Stimulated activated CD4-positive, alpha-beta T cell treated with anti-CD3 and anti-CD28 coated beads, Interleukin-4, amount 100 ng/mL, for 1 hour (primary cell): ENCODE measurements at regions not wholly inside any gene's neighbourhood (a gene's known extent, or its start where the extent isn't known, plus 50 kb on each side); places are given as distances from the start of the nearest gene placed in this dataset.

ENCODE experiments used
- DNase-seq: peaks from one replicate; pipeline ENCODE4 v3.0.0-alpha.2; 2020

DNA sequence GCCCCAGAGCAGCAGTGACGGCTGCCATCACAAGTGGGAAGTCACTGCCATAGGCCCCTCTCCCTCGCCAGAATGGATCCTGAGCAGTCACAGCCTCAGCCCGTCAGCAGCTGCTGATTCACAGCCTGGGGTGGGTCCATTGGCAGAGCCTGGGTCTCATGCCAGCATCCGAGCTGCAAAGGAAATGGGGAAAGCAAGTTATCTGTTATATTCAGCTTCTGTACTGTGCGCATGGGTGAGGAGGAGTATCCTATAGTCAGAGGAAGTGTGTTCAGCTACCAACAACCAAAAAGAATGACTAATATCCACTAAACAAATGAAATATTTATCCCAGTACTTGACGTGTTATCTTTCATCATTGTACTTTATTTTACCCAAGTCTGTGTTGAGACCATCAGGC is 119.7 kb downstream of the RCN1 start:
- no peak for DNase-seq

DNA sequence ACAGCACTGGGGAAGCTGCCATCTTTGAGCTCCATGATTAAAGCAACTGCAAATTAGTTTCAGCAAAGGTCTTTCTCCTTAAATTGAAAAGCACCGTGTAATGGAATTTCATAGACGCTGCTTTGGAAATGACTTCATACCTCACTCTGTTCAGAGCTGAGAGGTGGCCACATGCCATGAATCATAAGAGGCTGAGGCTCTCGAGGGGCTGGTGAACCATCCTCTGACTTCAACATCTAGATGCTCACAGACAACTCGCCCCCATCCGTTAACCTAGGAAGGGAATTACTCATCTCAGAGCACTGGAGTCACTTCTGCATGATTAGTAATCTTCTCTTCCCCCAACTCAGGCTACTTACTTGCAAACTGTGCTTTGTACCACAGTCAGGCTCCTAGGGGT is 122.3 kb downstream of the RCN1 start:
- no peak for DNase-seq

DNA sequence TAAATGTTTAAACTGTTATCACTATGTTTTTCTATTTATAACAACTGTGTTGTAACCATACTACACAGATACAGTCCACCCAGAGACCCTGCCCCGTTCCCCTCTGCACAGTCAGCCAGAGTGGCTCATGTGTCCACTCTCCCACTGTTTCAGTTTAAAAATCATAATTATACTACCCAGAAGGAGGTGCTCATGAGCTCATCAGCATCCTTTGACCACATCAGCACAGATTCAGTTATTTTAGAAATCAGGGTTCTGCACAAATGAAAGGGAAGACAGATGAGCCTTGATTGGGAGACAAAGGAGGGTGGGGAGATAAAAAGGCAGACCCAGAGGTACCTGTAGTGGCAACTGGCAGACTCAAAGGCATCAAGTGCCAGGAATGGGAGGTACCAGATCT is 124.3 kb downstream of the RCN1 start:
- no peak for DNase-seq

DNA sequence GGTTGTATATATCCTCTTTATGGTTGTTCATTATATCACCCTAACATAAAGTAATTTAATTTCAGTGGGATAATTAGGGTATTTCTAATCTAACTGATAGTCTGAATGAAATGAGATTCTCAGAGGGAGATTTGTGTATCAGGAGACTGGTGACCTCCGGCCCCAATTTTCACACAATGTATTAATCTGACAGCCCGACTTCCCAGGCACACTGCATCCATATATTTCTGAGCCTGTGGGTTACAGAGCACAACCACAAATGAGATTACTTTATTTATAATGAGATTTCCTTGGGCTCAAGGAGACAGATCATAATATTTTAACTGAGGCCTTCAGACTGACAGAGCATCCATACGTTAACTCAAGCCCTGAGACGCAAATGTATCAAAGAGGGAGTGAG is 125.9 kb downstream of the RCN1 start:
- no peak for DNase-seq

DNA sequence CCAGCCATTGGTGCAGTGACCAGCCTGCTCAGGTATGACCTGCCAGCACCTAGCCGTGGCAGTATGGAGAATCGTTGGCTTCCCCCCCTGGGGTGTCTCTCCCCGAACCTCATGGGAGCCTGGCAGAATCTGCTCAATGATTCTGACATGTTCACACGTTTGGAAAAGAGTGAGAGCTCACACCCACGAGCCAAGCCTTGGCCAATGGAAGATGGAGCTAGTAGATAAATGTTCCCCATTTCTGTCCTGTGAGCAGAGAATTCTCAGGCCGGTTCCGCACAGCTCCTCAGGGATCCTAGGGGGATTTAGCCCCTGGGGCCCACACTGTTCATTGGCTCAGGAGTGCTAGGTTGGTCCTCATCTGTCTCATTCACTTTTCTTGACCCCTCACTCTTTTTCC is 128.4 kb downstream of the RCN1 start:
- no peak for DNase-seq

DNA sequence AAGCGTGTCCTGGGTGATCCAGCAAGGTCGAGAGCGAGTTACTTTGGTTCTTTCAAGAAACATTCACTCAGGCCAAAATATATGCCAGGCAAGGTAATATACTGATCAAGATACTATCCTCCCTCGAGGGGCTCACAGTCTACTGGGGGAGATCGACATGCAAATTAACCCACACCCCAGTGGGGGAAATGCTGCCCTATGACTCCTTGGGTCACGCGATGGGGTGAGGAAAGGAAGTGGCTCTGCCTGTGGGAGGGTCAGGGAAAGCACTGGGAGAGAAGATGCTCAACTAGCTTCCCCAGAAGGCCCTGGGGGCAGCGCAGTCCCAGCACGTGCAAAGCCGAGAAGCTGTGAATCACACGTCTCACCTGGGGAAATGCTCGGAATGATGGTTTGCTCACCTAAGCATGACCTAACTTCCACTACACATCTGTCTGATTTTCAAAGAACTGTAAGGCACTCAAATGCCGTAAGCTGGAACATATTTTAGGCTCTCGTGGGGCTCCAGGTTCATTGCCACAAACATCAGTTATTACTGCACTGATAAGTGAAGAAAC is 130.7 kb downstream of the RCN1 start:
- DNase-seq, result no peak

DNA sequence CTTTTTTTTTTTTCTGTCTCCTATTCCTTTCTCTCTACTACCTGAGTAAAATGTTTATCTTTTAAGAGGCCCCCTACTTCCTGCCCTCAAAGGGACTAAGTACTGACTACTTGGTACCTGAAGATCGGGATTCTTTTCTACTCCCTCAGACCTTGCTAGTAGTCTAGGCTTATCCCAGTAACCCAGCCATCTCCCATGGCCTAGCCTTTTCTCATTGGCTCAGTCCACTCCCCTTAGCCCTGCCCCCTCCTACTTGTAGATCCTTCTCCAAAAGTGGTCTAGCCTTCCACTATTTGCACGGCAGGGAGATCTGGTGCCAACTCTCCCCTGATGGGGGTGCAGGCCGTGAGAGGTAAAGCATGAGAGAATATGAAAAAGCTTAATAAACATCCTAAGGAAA is 133.7 kb downstream of the RCN1 start:
- DNase-seq, result no peak

DNA sequence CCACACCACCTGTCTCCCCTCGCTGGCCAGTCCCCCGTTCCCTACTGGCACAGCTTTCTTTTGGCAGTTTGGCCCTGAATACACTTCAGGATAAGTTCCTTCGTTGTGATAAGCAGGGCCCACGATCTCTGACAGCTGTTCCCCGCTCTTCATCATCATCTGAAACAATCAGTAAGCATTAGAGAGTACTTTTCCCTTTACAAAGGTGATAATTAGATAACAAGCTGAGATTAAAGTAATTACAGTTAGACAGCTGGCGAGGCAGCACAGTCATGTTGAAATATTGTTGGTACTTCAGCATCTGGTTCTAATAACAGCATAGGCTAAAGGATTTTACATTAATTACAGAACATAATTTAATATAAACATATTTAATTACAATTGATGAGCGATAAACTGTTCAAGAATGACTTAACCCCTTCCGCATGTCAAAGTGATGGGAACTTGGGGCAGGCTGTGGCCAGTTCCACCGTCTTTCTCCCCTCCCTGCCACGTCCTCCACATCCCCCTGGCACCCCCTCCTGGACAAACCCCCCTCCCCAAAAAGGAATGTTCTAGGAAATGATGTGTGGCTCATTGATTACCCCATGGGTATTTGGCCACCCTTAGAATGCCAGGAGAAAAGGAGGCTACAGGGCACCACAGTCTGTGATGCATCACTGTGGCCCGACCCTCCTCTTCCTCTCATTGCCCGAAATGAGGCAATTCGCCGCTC is 134.9 kb downstream of the RCN1 start:
- no peak for DNase-seq

DNA sequence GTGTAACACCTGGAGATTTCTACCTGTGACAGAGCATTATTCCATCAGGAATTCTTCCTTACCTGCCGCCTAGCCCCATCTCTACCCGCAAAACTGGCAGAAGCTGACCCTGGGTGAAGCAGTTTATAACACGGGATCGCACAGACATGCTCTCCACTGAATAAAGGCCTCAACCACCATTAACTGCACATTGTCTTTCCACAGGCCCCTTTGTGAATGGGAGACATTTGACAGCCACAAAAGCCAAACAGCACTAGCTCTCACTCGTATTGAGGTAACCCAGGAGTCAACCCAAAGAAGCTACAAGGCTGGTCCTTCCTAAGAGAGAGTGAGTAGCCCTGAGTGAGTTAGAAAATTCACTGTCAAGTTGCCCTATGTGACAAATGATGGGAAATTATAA is 135.6 kb downstream of the RCN1 start:
- DNase-seq, result no peak

DNA sequence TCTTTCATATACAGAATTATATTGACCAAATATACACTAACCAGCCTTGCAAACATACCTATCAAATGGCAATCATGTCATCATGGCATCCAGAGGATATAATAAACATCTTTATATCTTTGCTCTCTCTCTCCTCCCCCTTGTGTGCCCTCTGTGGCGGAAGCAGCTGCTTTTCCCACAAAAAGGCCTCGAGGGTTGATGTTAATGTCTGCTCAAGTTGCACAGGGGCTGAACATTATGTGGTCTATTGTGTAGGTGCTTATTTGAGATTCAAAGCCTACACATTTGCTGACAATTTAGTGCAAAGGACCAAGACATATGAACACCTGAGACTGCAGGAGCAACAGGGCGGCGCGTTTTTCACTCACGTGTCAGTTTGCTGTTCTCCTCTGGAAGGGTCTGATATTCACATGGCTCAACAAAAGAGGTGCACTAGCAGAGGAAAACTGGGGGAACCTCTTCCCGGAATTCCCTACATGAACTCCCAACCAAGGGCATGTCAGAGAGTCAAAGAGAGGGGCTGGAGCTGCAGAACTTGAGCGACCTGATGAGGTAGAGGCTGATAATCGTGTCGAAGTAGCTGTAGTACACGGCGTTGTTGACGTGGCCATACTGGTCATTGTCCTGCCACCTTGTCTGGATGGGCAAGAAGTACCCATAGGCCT is 138.8 kb downstream of the RCN1 start:
- DNase-seq, result no peak

DNA sequence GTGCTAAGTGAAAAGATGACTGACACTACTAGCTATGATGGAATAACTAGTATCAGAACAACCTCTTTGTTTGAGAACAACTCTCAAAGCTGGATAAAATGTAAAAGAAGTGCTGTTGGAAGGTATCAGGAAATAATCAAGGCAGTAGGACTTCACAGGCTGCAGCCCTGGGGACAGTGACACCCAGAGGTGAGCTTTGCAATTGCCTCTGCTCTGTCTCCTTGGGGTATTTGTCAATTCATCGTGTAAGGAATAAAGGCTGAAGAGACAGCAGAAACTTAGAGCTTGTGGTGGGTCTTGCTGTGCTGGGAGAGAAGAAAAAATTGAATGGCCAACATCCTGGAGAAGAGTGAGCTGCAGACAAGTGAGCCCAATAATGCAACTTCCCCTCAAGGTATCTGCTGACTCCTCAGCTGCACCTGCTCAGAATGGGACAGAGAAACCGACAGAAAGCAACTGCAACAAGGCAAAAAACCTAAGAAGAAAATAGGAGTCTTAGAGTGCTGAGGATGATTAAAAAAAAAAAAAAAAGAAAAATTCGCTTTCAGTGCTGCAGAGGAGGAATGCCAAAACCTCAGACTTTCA is 141.1 kb downstream of the RCN1 start:
- no peak for DNase-seq

DNA sequence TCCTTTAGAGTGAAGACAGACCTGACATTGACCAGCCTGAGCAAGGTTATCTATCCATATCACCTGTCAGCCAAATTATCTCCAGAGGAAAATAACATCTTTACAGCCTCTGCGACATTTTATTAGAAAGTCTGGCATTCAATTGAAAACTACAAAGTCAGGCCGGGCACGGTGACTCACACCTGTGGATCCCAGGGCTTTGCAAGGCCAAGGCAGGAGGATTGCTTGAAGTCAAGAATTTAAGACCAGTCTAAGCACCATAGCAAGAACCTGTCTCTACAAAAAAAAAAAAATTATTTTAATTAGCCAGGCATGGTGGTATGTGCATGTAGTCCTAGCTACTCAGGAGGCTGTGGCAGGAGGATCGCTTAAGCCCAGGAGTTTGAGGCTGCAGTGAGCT is 141.6 kb downstream of the RCN1 start:
- DNase-seq, result no peak

DNA sequence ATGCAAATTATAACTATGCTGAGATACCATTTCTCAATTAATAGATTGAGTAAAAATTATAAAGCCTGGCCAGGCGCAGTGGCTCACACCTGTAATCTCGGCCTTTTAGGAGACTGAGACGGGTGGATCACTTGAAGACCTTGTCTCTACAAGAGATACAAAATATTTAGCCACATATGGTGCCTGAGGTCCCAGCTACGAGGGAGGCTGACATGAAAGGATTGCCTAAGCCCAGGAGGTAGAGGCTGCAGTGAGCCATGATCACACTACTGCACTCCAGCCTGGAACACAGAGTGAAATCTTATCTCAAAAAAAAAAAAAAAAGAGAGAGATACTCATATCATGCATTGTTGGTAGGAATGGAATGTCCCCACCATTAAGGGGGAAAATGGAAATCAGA is 142.4 kb downstream of the RCN1 start:
- DNase-seq, result no peak

DNA sequence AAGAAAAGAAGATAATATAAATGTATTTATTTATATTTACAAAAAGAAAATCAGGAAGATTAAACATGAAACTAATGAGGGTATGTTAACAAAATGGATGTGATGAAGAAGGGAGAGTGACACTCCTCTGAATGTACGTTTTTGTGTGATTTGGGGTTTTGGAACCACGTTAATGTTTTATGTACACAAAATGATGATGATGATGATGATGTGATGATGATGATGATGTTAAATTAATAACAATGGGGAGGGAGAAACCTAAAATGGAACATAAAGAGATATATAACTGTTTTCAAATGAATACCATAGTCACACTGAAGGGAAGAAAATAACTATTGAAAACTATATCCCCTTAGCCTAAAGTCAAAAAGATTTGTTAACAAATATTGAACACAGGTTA is 143.1 kb downstream of the RCN1 start:
- no peak for DNase-seq

DNA sequence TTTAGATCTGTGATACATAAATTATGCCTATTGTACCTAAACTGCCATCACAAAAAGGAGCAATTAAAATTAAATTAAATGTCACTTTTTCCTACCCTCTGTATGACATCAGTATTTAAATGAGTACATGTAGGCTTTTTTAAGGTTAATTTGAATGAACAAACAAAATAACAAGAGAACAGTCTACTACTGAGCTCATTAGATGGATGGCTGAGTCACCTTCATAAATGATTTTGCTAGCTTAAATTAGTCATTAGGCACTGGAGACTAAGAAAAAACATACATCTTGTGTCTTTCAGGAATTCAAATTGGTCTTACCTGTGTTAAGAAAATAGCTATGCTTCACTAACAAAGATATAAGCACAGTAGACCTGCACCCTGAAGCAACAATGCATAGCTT is 153.6 kb downstream of the RCN1 start:
- no peak for DNase-seq

DNA sequence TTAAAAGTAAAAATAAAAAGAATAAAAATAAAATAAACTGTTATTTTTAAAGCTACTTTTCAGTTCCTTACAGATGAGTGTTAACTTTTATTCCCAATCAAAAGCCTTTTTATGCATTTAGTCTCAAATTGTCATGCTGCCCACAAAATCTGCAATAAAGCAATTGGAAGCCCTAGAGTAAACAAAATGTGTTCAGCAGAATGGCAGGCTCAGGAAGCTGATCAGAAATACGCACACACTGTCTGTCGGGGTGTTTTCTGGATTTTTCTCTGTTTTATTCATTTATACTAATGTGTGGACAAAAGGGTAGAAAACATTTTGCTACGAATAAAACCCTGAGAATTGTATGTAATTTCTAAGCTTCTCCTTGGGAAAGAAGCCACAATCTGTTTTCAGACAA is 162.8 kb downstream of the RCN1 start:
- no peak for DNase-seq

DNA sequence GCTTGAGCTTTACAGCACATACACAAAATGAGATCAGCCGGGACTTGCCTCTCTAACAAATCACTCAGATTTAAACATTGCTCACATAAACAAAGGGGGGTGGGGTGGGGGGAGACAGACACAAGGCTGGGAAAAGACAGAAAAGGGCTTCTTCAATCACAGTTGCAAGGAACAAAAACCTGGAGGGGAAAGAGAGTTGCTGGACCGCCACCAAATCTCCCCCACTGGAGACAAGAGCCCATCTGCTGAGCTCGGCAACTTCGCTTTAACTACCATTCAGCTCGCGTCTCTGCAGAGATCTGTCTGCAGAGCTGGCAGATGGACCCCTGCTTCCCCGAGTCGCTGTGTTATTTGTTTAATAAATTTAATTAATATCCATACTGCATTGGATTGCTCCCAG is 165.0 kb downstream of the RCN1 start:
- DNase-seq, result no peak

DNA sequence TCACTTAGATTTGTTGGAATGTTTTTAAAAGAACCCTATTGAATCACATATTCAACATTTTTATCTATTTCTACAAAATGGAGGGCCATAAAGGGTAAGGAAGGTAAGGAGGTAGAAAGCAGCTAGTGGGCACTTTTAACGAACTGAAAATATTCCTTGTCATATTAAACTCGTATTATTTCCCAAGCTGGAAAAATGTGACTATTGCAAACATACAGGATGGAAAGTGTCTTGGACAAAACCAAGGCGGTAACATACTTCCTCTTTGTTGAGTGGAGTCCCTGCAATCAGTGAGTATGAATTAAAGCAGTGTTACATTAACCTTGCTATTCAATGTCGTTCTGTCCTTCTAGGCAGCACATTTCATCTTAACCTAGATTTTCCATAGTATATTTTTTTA is 165.6 kb downstream of the RCN1 start:
- no peak for DNase-seq

DNA sequence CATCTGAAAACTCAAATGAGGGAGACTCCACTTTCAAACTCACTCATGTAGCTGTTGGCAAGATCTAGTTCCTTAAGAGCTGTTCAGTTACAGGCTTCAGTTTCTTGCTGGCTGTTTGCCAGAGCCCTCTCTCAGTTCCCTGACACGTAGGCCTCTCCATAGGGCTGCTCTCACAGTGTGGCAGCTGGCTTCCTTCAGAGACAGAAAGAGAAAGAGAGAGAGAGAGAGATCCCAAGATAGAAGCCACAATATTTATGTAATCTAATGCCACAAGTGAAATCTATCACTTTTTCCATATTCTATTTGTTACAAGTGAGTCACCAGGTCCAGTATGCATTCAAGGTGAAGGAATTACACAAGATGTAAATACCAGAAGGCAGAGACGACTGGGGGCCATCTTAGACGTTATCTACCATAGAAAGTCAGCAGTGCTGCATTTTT is 168.8 kb downstream of the RCN1 start:
- DNase-seq, result no peak

DNA sequence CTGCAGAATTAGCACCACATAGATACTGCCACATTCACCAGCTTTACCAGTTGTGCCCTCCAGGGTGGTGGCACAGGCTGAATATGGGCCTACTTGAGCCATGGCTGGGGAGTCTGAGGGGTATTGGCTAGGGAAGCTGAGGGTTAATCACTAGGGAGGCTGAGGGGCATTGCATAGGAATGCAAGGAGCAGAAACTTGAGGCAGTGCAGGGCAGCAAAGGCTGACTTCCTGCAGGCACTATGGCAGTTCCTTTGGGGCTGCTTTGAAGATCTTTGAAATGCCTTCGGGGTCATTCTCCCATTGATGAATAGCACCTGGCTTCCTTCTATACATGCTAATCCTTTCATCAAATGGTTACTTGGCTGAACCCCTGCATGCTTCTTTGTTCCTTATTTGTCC is 171.5 kb downstream of the RCN1 start:
- DNase-seq, result no peak

DNA sequence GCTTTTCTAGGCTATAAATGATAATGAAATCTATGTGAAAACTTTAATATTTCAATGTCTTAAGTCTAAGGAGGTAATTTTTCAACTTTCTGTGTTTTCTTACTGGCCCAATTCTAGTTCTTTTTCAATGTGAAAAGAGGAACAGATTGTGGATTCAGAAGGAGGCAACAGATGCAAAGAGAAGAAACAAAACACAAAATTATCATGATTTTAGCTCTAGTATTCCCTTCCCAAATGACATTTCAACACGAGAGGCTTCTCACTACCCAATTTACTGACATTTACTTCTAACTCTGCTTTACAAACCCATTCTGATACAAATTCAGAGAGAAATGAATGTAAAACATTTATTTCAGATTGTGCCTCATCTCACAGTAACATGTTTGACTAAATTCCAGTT is 169.4 kb downstream of the WT1 start:
- DNase-seq, result no peak

DNA sequence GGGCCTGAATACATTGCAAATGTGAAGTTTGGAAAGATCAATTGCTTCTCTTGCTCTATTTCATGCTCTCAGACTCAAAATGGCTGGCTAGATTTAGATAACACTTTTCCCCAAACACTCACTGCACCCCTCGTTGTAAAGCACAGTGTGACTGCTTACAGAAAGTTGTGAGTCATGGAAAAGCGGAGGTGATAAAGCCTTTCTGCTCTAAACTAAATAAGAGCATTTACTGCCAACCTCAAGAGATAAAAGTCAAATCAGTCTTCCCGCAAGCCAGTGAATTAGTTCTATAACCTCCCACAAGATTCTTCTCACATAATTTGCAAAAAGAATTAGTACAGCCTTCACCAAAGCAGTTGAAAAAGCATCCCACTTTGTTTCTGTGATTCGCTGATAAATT is 168.7 kb downstream of the WT1 start:
- no peak for DNase-seq

DNA sequence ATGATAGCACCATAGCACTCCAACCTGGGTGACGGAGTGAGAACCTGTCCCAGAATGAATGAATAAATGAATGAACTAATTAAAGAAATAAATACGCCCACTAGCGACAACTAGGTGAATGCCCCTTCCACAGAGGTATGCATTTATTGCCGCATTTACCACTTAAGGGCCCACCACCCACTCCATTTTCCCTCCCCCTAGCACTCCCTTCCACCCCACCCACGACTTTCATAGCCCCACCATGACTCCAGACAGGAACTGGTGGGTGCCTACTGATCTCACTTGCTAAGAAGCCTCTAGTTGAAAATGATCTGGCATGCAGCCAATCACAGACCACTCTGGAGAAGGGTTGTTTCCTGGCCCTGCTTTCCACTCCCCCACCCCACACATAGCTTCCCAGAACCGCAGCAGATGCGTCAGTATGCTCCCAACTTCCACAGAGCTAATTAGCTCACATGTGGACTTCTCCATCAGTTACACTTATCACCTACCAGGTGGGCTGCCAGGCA is 167.6 kb downstream of the WT1 start:
- DNase-seq, result no peak

DNA sequence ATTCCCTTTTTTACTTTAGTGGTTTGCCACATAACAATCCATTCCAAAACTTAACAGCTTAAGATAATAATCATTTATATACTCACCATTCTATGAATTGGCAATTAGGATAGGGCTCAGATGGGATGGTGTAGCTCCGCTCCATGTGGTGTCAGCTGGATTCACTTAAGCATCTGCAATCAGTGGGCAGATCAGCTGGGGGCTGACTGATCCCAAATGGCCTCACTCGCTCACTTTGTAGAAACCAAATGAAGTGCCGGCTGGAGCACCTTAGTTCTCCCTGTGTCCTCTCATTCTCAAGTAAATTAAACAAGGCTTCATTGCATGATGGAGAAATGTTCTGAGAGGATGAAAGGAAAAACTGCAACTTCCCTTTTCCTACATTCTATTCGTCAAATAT is 161.4 kb downstream of the WT1 start:
- no peak for DNase-seq
